CD4-positive, alpha-beta T cell treated with Interleukin-15 for 1 hour (primary cell): ENCODE measurements at regions not wholly inside any gene's neighbourhood (a gene's known extent, or its start where the extent isn't known, plus 50 kb on each side); places are given as distances from the start of the nearest gene placed in this dataset.
"Not testable (repeated sequence)": the region's sequence is repeated elsewhere in the genome, so short reads cannot be mapped to it uniquely, and the experiment has no call there.

ENCODE experiments used
- DNase-seq: peaks from one replicate; pipeline ENCODE4 v3.0.0-alpha.2; 2020

DNA sequence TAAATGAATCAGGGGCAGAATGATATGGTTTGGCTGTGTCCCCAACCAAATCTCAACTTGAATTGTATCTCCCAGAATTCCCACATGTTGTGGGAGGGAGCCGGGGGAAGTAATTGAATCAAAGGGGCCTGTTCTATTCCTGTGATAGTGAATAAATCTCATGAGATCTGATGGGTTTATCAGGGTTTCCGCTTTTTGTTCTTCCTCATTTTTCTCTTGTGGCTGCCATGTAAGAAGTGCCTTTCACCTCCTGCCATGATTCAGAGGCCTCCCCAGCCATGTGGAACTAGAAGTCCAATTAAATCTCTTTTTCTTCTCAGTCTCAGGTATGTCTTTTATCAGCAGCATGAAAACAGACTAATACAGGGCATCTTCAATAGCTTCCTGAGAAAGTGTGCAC, 107.0 kb downstream of the OTUD1 start:
- not testable (repeated sequence) for DNase-seq

DNA sequence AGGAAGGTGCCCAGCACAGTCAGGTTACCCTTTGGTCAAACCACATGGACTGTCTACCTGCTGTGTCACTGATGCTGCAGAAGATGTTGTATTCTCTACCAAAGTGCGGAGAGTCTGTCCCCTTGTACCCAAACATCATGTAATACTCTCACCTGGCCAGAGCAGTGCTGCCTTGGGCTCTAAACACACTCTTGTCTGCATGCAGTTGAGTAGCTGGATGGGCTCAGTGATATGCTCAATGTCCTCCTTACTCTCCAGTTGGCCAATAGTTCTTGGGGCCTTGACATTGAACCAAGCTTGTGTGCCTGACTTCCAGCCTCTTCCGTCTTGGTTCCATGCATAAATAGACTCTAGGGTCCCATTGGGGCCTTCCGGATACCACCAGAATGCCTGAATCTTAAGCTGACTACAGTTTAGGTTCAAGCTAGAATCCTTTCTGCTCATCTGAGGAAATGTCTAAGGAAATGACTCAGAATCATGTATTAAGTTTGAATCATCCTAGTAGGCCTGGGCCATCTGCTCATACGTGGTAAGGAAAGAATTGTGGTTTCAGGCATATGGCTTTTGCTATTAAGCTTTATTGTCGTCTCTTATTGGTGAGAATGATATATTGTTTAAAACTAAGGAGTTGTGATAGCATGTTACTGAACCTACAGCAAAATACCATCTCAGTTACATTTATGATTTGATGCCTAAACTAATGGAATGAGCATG, 118.0 kb downstream of the OTUD1 start:
- no peak for DNase-seq

DNA sequence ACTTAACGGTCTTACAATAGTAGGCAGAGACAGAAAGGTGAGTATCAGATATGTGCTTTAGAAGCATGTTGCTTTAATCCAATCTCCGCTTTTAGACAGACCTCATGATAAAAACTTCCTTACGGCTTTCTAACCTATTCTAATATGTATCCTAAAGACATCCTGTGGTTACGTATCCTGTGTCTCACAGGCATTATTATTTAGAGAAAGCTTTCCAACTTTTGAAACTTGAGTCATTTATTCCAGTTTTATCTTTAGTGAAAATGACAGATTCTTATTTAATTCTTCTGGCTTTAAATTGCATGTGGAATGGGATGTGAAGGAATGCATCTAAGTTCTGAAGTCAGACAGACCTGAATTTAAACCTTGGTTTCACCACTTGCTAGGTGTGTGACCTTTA, 118.9 kb downstream of the OTUD1 start:
- no peak for DNase-seq

DNA sequence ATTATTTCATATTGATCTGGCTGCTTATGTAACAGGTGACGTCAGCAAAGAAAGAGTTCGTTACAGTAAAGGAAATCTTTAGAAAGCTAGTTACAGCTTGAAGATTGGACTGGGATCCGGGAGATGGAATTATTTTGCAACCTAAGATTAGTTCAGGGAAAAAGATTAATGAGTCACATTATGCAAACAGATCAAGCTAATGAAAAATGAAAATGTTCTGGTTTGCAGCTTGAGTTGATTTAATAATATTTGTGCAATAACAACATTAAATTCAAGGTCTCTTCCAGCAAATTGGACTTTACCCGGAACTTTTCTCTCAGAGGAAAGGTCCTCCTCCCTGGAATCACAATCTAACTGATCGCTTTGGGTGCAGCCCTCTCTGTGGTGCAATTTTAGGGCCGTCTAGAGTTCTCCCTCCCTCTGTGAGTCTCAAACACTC, 119.5 kb downstream of the OTUD1 start:
- no peak for DNase-seq

DNA sequence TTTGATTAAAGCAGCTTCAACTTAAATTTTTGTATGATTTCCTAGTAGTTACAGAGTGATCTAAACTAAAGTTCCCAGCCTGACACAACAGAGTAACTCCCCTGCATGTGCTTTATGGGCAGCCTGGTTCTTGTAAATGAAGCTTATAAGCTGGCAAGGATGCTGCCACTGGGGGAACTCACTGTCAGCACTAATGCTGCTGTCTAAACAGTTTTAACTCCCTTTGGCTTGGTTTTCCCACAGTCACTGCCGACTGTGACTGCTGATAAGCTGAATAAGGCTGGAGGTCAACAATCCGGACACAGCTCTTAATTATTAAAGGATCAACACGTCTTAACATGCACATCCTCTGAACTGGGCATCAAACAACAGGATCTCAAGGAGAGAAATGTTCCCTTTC, 130.1 kb downstream of the OTUD1 start:
- no peak for DNase-seq

DNA sequence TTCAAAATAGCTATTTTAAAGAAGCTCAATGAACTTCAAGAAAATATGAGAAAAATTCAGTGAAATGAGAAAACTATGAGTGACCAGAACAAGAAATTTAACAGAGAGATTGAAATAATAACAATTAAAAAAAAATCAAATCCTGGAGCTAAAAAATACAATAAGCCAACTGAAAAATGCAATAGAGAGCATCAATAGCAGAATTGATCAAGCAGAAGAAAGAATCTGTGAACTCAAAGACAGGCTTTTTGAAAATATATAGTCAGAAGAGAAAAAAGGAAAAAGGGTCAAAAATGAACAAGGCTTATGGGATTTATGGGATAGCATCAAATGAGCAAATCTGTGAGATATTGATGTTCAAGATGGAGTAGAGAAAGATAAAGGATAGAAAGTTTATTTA, 133.0 kb downstream of the OTUD1 start:
- no peak for DNase-seq

DNA sequence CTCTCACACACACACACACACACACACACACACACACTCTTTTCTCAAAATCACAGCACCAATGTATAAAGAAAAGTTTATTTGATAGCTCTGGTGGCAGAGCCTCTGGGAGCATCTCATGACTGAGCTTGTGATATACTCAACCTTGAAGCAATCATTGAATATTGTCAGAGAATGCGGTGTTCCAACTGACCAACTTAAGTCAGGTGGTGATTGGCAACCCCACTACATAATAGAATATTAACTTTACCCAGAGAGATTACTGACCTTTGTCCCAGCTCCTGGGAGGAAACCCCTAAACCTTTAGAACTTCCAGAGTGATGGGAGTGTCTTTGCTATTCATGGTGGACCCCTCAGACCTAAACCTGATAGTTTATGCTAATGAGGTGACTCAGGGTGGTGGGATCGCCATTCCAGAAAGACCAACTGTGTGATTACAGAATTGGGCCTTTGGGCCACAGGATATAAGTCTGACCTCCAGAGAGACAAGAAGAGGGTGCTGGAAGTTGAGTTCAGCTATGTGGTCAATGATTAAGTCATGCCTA, 143.1 kb downstream of the OTUD1 start:
- DNase-seq: no peak

DNA sequence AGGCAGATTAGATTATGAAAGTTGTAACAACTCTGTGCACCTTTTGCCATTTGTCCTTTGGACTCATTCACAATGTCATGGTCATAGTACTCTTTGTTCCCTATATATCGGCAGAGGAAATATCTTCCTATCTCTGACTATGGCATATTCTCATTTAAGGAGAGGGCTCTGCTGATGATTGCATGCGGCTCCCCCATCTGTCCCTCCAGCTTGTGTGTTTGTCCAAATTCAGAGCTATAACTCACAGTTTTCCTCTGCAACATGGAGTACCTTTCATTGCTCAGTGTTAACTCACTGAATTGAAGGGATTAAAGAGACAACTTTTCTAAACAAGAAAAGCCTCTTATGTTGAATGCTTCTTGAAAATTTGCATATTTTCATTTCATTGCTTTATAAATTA, 145.5 kb downstream of the OTUD1 start:
- DNase-seq: no peak

DNA sequence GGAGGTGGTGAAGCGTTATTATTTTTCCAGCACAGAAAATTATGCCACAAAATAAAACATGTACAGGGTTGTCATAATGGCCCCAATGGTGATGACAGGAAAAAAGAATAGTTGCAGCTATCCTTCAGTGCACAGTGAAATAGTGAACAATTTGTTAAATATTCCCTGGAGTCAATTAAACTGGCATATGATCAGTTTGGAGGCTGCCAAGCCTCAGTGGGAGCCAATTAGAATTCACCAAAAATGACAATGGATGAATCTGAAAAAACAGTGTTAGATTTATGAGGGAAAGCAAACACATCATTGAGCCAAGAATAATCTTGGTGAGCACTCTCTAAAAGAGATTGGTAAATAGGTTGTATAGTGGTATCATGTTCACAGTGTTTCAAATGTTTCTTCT, 146.3 kb downstream of the OTUD1 start:
- DNase-seq: no peak

DNA sequence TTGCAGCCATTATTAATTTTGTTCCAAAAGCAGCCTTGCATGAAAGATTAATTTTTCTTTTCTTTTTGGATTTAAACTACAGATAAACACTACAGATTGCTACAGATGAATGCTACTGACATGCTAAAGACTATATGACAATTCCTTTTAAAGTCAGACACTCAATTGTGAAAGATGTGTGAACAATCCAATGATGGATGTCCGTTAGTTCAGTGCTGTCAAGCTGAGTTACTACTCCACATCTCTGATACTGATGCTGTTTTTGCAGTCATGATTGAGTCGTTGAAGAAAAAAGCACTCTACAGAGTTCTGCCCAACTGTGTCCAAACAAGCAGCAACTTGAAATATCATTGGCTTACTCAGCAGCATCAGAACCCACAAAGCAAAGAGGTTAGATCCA, 146.8 kb downstream of the OTUD1 start:
- no peak for DNase-seq

DNA sequence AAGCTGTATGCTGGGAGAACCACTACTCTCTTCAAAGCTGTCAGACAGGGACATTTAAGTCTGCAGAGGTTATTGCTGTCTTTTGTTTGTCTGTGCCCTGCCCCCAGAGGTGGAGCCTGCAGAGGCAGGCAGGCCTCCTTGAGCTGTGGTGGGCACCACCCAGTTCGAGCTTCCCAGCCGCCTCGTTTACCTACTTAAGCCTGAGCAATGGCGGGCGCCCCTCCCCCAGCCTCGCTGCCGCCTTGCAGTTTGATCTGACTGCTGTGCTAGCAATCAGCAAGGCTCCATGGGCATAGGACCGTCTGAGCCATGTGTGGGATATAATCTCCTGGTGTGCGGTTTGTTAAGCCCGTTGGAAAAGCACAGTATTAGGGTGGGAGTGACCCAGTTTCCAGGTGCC, 156.4 kb downstream of the OTUD1 start:
- DNase-seq: not testable (repeated sequence)

DNA sequence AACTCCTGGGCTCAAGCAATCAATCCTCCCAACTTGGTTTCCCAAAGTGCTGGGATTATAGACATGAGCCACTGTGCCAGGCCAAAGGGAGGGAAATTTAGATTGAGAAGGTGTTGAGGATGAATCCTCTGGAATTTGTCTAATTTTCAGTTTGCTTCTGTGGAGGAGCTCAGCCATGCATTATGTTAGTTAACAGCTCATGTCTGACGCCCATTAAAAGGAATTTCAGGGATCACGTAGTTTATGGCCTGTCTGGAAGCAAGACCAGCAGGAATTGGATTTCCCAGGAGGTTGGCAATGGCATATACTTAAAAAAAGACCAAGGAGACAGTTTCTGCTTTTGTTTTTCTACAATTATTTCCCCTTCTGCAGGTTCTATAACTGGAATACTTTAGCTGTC, 165.7 kb downstream of the OTUD1 start:
- no peak for DNase-seq

DNA sequence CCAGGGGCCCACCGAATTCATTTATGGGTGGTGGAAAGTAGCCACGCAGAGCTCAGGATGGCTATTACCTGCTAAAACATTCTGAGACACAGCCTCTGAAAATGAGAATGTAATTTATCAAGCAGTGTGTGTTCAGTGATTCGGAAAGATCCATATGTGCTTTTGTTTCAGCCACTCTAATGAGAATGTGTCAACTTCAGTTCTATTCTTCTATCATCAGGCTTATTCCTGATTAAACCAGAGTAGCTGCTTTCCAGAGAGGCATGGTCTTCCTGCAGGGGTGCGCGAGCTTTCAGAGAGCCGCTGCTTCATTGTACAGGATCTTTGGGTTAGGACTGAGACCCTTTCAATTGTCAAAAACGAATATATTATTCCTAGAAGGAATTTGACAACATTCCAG, 167.6 kb downstream of the OTUD1 start:
- no peak for DNase-seq

DNA sequence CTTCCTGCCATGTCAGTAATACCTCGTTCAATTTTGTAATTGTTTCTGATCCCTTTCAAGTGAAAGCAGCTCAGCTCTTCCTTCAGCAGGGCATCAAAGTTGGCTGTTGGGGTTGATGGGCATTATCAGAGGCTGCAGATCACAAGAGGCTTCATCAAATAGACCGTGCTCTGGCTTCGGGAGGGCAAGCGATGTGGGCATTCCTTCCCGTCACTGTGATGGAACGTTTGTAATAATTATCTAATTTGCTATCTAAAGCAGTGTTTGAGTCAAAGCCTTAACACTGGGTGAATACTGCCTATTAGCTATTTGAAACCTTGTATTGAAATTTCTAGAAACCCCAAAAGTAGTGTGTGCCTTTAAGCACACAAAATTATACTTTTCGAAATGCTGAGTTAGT, 170.1 kb downstream of the OTUD1 start:
- no peak for DNase-seq

DNA sequence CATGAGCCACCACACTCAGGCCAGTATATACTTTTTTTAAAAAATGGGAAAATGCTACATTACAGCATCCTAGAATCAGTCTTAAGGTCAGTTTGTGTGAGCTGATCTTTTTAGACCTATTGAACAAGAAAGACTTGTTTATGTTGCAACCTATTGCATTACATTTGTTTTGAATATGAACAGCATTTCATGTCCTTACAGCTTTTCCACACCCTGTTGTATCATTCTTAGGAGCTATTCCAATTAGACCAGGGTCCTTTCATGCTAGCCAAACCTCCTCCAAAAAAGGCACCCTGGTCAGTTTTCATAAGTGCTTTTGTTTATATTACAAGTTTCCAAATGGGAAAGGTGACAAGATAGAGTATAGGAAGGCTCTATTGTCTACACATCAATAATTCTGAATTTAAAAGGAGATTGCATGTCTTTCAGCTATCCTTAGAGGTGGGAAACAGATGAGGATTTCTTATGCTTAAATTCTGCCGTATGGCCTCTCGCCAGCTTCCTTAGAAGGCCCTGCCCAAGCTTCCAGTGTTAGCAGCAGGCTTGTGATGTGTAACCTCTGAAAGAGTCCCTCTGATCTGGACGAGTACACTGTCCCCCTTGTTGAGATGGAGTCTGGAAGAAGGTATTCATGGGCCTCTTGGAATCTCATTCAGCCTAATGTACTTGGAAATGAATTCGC, 171.9 kb downstream of the OTUD1 start:
- DNase-seq: no peak

DNA sequence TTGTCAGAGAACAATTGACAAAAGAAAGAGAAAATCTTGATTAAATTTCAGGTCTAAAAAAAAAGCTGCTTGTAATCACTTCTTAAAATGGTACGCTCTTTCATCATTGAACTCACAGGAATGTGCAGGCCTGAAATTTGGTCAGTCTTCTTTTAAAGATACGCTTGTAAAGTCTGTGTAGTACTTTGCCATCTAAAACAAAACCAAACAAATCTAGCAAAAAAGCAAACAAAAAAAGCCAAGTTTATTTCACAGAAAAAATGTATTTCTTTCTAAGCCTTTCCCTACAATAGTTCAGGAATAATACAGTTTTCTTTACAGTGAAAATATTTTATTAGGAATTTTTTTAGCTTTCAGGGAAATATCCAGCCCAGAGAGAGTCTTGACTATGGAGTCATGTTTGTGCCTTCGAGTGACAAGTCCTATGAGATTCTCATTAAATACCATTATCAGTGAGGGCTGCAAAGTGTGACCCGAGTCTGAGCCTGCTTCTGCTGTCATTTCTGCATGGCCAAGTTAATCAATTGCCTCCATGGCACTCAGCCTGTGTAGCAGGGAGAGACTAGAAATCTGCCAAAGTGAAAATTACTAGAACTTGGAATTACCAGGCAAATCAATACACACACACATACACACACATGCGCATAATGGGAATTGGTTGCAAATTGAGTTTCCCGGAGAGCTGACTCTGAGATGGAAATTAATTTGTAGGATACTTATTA, 172.6 kb downstream of the OTUD1 start:
- DNase-seq: no peak

DNA sequence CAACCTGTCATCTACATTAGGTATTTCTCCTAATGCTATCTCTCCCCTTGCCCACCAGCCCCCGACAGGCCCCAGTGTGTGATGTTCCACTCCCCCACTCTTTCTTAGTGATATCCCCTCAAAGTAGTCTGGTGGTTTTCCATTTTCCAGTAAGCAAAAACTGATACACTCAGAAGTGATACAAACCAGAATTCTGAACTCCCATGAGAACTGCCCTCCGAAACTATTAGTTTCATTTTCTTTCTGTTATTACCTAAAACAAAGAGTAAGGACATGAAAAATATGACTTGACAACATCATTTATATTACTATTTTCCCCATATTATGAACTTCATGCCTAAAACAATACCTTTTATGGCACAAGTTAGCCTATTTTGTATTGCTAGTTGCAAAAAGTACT, 175.0 kb downstream of the OTUD1 start:
- no peak for DNase-seq

DNA sequence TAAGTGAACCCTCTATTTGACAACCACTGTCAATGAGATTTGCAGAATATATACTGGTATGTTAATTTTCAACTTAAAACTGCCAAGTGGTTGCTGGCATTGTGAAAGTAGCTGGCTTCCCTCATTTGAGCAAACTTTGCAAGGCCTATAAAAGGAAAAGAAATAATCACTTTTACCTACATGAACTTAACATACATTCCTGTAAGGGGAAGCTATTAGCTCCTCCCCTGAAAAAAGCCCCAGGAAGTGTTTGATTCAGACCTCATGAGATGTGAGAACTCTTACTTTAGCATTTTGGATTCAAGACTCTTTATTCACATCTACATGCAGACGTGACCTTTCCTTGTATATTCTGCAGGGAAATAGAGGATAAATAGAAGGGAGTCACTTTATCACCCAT, 175.6 kb downstream of the OTUD1 start:
- no peak for DNase-seq

DNA sequence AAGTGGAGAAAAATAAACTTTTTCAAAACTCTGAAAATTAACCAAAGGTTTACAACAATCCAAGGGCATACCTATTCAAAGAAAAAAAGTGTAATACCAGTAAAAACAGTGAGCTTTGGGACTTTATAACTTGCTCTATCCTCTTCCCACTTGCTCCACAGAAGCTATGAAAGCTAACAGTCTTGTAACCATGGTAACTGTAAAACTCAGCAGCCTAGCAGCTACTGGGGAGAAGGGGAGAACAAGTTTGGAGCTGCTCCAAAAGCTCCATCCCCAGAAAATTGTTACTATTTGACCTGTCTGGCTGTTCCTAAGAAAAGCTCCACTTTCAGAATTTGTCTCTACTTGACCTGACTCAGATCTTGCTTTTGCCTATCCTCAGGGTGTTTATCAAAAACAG, 191.5 kb downstream of the OTUD1 start:
- DNase-seq: no peak

DNA sequence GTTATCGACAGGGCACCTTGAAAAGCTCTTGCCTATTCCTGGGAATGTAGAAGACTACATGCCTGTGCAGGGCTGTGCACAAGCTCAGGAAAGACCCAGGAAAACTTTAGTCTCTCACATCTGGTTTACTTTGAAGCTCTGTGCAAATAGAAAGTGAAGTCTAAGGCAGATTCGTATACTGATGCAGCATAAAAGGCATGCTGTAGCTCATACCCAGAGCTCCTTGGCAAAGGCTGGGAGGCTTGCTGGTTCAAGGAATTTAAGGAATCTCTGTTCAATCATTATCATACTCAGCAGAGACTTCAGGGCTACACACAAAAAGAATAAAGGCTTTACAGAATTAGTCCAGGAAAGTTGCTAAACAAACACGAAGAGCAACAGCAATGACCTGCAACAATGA, 192.0 kb downstream of the OTUD1 start:
- DNase-seq: no peak

DNA sequence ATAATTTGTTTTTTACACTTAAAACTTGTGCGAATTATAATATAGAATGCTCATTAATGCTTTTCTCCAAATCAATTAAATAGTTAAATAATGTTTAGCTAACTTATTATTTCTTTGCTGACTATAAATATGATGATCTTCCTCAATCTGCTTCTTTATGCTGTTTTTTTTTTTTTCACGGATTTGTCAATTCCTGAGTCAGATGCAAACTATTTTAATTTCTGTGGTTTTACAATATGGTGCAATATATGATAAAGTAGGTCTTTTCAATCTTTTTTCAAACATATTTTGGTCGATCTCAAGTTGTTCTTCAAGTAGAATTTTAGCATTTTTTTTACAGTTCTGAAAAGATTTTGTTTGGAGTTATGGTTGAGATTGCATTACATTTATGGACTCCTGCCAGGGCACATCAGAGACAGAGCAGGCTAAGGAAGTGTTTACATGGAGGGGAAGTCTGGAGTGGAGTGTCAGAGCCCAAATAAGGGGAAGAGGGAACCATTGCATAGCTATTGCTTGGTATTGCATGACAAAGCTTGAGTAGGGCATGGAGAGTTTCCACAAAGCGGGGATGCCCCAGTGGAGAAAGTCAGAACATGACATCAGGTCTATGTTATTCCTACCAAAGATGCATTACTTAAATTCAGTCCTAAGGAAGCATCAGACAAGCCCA, 204.4 kb downstream of the OTUD1 start:
- peak; percentile 56 for DNase-seq

DNA sequence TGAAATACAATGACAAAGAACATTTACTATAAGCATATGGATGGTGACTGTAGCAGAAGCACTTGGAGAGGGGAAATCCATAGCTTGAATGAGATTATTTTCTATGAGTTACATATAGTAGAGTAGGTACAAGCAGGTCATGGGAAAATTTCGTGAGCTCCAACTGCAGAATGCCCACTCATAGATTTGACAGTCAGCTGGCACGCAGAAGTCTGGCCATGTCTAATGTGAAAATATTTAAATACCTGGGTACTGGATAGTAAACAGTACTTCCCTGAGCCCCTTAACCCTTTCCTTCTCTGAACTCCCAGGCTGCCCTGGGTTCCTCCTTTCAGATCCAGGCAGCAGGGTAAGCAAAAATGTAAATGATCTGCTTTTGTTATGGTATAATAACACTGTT, 209.7 kb downstream of the OTUD1 start:
- no peak for DNase-seq

DNA sequence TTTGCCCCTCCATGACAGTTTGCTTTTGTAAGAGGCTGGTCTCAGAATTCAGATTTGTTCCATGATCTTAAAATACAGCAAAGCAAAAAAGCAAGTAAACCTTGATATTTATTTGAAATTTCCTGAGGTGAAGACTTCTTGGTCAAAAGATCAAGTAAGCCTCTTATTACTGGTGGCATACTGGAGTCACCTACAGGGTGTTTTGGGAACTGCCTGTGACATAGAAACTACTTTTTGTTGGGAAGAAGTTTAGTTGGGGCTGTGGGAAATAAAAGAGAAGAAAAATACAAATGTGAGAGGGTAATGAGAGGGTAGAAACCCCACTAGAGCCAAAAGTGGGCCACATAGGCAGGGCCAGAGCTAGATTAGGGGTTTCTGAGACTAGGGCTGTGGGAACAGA, 217.9 kb downstream of the OTUD1 start:
- no peak for DNase-seq
